GM18907 (cell line): ENCODE measurements at regions not wholly inside any gene's neighbourhood (a gene's known extent, or its start where the extent isn't known, plus 50 kb on each side); places are given as distances from the start of the nearest gene placed in this dataset.

Experiments
- ATAC-seq: cut with Tn5 transposase; IDR thresholded peaks from one replicate; pipeline ENCODE4 v1.9.1; 2021; ENCODE audit warnings: mild to moderate bottlenecking, moderate library complexity; ENCODE audit not compliant: unreplicated experiment

GRCh38 chr17:77585142-77585860, 373.2 kb upstream of the TNRC6C start:
- ATAC-seq = no peak

- no peak for ATAC-seq
Observed at GRCh38 chr17:77590951-77591735, 367.4 kb upstream of the TNRC6C start.

- ATAC-seq = no peak
Observed at GRCh38 chr17:77592106-77592865, 366.2 kb upstream of the TNRC6C start.

DNA sequence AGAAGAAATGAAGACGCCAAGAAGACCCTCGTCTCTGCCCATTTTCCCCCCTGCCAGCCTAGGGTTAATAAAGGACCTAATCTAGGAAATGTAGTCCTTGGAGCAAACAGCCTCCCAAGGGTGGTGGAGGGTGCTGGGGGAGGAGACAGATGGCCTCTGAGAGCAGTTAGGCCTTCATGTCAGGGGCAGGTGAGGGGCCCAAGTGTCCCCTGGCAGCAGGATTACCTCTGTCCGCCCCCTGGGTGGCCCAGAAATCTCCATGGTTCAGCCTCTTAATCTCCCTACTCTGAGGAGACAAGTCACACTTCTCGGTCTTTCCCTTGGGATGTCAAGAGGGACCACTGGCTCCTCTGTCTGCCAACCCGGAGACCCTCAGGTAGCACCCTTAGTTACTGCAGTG, 365.4 kb upstream of the TNRC6C start:
- no peak for ATAC-seq

GRCh38 chr17:77594416-77595209, 363.9 kb upstream of the TNRC6C start:
- no peak for ATAC-seq

GRCh38 chr17:77596491-77597417, 361.7 kb upstream of the TNRC6C start:
- ATAC-seq = no peak

GRCh38 chr17:77597418-77598240, 360.9 kb upstream of the TNRC6C start:
- no peak for ATAC-seq

DNA sequence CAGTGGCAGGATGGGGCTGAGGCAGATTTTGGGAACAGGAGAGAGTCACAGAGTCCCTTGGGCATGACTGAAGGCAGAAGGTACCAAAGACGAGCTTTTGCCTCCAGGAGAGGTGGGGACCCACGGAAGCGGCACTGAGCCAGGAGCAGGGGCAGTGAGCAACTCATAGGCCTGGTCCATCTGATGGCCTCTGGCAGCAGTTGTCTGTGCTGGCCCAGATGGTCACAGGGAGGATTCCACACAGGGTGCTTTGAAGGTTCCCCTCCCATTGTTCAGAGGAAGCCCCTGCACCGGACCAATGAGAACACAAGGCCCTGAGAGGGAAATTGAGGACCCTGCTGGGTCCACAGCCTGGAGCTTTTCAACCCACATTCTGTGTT, 360.3 kb upstream of the TNRC6C start:
- ATAC-seq = no peak

DNA sequence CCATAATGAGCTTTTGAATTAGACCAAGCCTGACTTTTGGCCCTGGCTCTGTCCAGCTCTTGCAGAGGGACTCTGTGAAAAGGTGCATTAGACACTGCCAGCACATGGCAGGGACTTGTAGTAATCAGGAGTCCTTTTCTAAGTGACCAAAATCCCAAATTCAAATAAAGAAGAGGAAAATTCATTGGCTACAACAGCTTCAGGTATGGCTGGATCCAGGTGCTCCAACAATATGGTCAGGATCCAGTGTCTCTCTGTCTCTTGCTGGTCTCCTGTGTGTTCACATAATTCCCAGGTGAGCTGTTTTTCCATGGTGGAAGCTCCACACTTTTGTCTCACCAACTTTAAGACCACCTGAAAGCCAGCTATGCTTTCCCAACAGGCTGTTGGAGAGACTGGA, 358.8 kb upstream of the TNRC6C start:
- ATAC-seq = no peak

DNA sequence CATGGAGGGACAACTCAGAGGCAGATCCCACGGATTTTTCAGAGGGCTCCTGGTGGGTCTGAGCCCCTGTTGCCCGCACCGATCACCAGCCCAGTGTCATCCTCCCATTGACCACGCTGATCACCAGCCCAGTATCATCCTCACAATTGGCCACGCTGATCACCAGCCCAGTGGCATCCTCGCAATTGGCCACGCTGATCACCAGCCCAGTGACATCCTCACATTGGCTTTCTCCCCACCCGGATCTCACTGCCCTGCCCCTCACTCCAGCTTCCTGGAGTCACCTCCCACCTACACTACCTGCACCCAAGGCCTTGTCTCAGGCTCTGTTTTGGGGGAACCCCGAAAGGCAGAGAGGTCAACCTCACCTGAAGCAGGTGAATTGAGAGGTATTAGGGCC, 358.2 kb upstream of the TNRC6C start:
- ATAC-seq = no peak

GRCh38 chr17:77601054-77601979, 357.2 kb upstream of the TNRC6C start:
- ATAC-seq = no peak

DNA sequence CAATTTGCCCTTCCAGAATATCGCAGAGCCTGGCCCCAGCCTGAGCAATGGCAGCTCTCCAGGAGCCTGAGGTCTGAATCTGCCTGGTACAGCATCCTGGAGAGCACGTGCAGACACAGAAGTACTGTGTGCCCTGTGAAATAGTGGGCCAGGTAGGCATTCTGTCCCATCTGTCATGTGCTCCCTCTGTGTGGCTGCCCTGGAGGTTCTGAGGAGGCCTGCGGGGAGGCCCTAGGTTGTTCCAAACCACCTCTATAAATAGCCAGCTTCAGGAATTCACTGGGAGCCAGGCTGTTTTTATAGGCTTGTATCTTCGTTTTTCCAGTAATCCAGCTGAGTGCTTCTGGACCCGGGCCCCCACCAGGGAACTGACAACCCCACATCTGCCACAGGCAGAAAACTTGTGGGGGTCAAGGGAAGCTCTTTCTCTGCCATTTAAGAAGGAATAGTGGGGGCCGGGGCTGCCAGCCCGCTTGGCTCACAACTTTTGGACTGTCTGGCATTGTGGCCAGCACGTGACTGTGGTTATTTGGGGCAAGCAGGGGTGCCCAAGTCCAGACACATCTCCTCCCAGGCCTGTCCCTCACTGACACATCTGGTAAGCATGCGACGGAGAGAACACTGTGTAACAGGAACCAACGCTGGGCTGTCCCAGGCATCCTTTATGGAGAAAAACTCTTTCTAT, 356.3 kb upstream of the TNRC6C start:
- no peak for ATAC-seq

DNA sequence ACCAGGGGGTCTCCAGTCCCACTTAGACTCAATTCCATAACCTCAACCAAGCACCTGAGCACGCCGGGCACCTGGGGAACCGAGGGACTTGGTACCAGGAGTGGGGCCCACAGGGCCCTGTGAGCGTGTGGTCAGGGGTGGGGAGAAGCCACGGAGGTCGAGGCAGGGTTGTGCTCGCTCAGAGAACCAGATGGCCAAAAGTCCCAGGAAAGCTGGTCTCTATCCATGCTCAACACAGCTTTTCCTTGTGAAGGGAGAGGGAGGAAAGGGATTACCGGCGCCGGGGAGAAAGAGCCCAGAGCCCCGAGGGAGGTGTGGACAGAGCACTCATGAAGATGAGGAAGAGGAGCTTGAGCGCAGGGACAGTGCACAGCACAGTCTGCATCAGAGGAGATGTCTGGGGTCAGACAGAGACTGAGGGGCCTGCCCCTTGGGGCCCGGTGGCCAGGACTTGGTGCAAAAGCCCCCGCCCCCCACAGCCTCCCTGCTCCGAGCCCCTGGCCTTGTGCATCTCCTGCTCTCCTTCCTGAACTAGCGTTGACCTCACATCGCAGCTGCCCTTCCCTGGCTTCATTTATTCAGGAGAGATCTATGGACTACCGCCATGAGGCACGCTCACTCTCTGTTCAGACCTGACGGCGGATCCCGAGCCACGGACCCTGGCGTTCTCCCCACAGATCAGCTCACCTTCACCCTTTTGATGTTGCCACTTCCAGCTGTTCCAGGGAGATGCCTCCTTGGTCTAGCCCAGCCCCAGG, 355.4 kb upstream of the TNRC6C start:
- ATAC-seq = no peak

DNA sequence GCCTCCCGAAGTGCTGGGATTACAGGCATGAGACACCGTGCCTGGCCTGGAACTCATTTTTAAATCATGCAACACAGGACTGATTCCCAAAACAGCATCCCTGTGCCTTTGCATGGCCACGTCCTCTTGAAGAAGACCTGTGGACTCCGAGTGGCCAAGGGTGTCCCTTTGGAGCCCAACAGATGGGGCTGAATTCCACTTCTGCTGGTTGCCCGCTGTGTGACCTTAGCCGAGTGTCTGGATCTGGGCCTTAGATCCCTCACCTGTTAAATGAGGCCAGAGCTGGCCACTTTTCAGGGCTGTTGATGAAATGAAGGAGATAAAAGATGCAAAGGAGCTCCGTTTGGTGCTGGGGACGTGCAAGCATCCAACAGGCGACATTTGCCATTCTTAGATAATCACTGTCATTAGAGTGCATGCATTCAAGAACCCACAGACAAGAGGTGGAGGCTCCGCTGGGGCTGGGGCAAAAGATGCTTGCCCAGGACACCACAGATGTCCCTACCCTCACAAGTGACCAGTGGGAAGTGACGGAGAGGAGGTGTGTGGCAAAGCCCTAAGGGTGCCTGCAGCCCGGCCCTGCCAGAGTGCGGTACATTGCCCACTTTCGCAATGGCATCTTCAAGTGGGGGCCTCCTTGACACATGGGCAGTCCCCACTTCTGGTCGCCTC, 354.1 kb upstream of the TNRC6C start:
- ATAC-seq = no peak

DNA sequence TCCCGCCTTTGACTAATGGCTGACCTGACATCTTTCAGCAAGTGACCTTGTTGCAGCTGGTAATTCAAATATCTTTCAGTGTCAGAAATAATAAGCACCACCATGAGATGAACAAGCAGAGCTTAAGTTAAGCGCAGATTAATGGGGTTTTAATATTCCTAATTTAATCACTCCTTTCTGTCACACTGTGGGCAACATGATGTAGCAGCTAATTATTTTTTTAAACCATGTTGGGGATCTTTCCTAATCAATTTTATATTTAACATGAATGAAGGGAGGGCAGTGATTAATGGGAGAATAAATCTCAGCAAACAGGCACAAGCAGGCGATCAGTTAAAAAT, 353.6 kb upstream of the TNRC6C start:
- ATAC-seq = no peak

- no peak for ATAC-seq
Observed at GRCh38 chr17:77606146-77606864, 352.2 kb upstream of the TNRC6C start.
